Breast epithelium (tissue), 3 donors: ENCODE measurements at regions not wholly inside any gene's neighbourhood (a gene's known extent, or its start where the extent isn't known, plus 50 kb on each side); places are given as distances from the start of the nearest gene placed in this dataset.

Experiments
- CTCF ChIP-seq, 3 donors: fragments of 450-650 bp; IDR thresholded peaks; one replicate each; pipeline ENCODE4 v1.5.1; 2016 to 2017; ENCODE audit warnings: antibody characterized with exemption in 3 of 3, mild to moderate bottlenecking in 3 of 3, moderate library complexity in 3 of 3
- POLR2A ChIP-seq: fragments of 450-650 bp; IDR thresholded peaks from one replicate; pipeline ENCODE4 v1.6.1; 2016; ENCODE audit warnings: antibody characterized with exemption, mild to moderate bottlenecking, moderate library complexity

- no peak for TF ChIP-seq CTCF (IDR thresholded peaks at IDR 0.05)
- no peak for TF ChIP-seq POLR2A
These were observed 1223.1 kb upstream of the GJE1 start for GRCh38 chr6:140909625-140910024.
